Calu3 (cell line): ENCODE measurements at regions not wholly inside any gene's neighbourhood (a gene's known extent, or its start where the extent isn't known, plus 50 kb on each side); places are given as distances from the start of the nearest gene placed in this dataset.
"Not testable (repeated sequence)": the region's sequence is repeated elsewhere in the genome, so short reads cannot be mapped to it uniquely, and the experiment has no call there.

Source experiments
- BruUV-seq: library from RNA; stranded (reverse); fragments of 400-500 nt; replicated peaks from 2 replicates; lab custom pipeline; 2021; lab: Mats Ljungman, UMichigan
- CTCF ChIA-PET: fragments of 300-600 bp; sonication (Branson Sonifier 250); formaldehyde crosslinking; loops from one replicate; lab custom pipeline; 2022; ENCODE audit warnings: antibody characterized with exemption; lab: Charles Lee
- DNase-seq: peaks from one replicate; pipeline ENCODE4 v3.0.0; 2022
- H3K27ac Mint-ChIP-seq: one replicate; pipeline ENCODE4 v1.8.0; 2022; ENCODE audit warnings: mixed read lengths; ENCODE audit not compliant: unreplicated experiment
- H3K27me3 Mint-ChIP-seq: one replicate; pipeline ENCODE4 v1.8.0; 2022; ENCODE audit warnings: mixed read lengths; ENCODE audit not compliant: unreplicated experiment
- H3K36me3 Mint-ChIP-seq: one replicate; pipeline ENCODE4 v1.8.0; 2022; ENCODE audit warnings: mild to moderate bottlenecking, moderate library complexity, mixed read lengths; ENCODE audit not compliant: insufficient read depth, unreplicated experiment
- H3K4me1 Mint-ChIP-seq: one replicate; pipeline ENCODE4 v1.8.0; 2022; ENCODE audit warnings: mild to moderate bottlenecking, low read depth, mixed read lengths; ENCODE audit not compliant: unreplicated experiment
- H3K4me3 Mint-ChIP-seq: one replicate; pipeline ENCODE4 v1.8.0; 2022; ENCODE audit warnings: mild to moderate bottlenecking, low read depth, moderate library complexity, mixed read lengths; ENCODE audit not compliant: unreplicated experiment
- H3K9me3 Mint-ChIP-seq: one replicate; pipeline ENCODE4 v1.8.0; 2022; ENCODE audit warnings: low read depth, mixed read lengths; ENCODE audit not compliant: unreplicated experiment
- intact Hi-C: fragments of 100-400 bp; cut with micrococcal nuclease; formaldehyde crosslinking; loops from one replicate; pipeline ENCODE4 v1.10.0; 2022; ENCODE audit not compliant: unreplicated experiment
- TF ChIP-seq, protein P1 (sequence below): fragments of 200-600 bp; IDR thresholded peaks from one replicate; pipeline ENCODE4 v1.8.0; 2022; ENCODE audit warnings: antibody characterized with exemption; ENCODE audit not compliant: unreplicated experiment

DNA sequence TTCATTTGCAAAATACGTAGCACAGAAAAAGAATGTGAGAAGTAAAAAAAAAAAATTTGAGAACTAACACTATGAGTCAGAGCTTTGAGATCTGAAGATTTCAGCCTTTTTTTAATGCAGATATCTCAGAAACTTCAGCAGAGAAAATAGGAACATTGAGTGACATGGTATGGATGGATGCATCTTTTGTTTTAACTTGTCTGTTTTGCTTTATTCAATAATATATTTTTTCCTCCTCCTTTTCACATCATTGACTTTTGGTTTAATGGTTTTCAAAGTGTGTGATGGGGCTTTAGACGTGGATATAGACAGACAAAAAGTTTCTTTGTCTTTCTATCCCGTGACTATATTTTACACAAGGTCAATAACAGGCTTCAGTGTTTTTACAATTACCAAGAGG is 426.7 kb upstream of the FRG2C start:
- Mint-ChIP-seq H3K27me3 (no peaks in the 10 kb centered on the region), H3K9me3 (peaks cover 5% of the 10 kb centered on the region), H3K27ac (no peak overlapping the region), H3K4me3 (no peak overlapping the region), H3K36me3 (no peaks in the 10 kb centered on the region), H3K4me1 (peaks cover 6% of the 10 kb centered on the region)
- no peak for DNase-seq
- no TSS peak for BruUV-seq
- TF ChIP-seq, protein P1, sequence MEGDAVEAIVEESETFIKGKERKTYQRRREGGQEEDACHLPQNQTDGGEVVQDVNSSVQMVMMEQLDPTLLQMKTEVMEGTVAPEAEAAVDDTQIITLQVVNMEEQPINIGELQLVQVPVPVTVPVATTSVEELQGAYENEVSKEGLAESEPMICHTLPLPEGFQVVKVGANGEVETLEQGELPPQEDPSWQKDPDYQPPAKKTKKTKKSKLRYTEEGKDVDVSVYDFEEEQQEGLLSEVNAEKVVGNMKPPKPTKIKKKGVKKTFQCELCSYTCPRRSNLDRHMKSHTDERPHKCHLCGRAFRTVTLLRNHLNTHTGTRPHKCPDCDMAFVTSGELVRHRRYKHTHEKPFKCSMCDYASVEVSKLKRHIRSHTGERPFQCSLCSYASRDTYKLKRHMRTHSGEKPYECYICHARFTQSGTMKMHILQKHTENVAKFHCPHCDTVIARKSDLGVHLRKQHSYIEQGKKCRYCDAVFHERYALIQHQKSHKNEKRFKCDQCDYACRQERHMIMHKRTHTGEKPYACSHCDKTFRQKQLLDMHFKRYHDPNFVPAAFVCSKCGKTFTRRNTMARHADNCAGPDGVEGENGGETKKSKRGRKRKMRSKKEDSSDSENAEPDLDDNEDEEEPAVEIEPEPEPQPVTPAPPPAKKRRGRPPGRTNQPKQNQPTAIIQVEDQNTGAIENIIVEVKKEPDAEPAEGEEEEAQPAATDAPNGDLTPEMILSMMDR: no peak
- CTCF ChIA-PET: no interaction called here
- intact Hi-C loops: no loop called here

DNA sequence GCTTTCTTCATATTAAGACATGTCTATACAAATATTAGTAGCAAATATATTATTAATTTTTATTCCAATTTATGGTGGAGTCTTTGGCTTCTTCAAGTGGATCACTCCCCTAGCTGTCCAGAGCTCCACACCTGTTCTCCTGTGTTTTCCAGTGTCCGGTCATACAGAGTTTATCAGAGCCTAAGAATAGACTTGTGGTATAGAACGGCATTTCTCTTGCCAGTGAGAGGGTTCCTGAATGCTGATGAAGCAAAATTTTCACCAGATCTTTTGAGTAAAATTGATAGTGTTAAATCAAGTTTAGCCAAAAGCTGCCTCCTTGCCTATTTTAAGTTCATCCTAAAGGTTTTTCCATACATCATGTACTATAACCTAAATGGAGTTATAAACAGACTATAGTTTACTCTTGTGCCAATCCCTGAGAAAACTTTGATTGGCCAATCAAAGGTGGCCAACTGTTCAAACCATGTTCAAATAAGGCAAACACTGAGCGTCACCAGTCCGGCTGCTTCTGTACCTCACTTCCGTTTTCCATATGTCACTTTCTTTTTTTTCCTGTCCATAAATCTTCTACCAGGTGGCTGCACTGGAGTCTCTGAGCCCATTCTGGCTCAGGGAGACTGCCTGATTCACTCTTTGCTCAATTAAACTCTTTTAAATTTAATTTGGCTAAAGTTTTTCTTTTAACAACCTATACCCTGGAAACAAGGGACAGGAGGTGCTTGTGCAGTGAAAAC is 422.7 kb upstream of the FRG2C start:
- CTCF ChIA-PET, H3K4me3 Mint-ChIP-seq, H3K27ac Mint-ChIP-seq, H3K27me3 Mint-ChIP-seq, intact Hi-C loops, DNase-seq, BruUV-seq, H3K9me3 Mint-ChIP-seq, H3K36me3 Mint-ChIP-seq: not testable (repeated sequence)
- H3K4me1 Mint-ChIP-seq: peaks cover 20% of the 10 kb centered on the region

DNA sequence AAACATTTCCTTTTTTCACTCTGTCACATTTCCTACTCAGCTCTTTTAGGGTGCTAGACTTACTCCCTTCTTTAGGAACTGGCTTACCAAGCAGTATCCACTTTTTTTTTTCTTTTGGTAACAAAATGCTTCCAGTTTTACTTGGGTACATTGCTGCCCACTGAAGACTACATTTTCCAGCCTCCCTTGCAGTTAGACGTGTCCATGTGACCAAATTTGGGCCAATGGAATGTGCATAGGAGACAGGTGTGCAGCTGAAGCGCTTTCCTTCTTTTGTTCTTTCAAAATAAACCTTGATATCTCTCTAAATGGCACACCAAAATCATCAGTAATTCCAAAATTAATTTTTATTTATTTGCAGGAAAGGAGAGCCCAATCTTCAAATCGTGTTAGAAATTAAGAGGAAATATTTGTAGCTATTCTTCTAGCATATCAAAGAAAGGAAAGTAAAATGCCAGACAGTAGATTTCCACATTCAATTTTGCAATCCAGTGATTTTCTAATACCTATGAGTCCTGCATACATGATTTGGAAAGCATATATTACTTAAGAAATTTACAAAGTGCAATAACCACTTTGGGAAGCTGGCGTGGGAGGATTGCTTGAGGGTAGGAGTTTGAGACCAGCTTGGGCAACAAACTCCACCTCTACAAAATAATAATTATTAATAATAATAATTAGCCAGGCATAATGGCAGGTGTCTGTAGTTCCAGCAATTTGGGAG is 422.0 kb upstream of the FRG2C start:
- Mint-ChIP-seq H3K36me3 (no peaks in the 10 kb centered on the region), H3K27ac (no peak overlapping the region), H3K27me3 (no peaks in the 10 kb centered on the region), H3K4me3 (no peak overlapping the region), H3K9me3 (peaks cover 5% of the 10 kb centered on the region), H3K4me1 (peaks cover 21% of the 10 kb centered on the region)
- no TSS peak for BruUV-seq
- DNase-seq: no peak
- CTCF ChIA-PET: no interaction called here
- intact Hi-C loops: no loop called here
- TF ChIP-seq, protein P1: no peak

DNA sequence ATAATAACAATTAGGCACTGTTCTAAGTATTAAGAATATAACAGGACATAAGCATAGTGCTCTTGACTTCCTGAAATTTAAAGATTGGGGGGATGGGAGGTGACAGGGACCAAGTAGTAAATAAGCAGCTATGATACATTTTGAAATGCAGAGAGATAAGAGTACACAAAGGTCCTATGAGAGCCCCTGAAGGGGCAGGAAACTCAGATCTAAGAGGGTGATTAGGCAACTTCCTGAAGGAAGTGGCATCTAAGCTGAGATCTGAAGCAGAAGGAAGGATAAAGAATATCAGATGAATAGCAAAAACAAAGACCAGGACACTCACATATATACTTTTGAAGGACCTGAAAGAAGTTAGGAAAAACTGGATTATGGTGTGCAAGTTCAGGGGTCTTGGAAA is 415.2 kb upstream of the FRG2C start:
- intact Hi-C loops: no loop called here
- H3K27ac Mint-ChIP-seq: no peak overlapping the region
- TF ChIP-seq, protein P1: no peak
- no peaks in the 10 kb centered on the region for H3K36me3 Mint-ChIP-seq
- H3K9me3 Mint-ChIP-seq: peaks cover 10% of the 10 kb centered on the region
- H3K27me3 Mint-ChIP-seq: no peaks in the 10 kb centered on the region
- CTCF ChIA-PET: interaction anchor here (0.6 kb wide), 1 partner anchor 36 kb away, joined by 4 read pairs; no protein-coding TSS in a partner anchor
- H3K4me1 Mint-ChIP-seq: peaks cover 15% of the 10 kb centered on the region
- BruUV-seq: no TSS peak
- no peak for DNase-seq
- H3K4me3 Mint-ChIP-seq: no peak overlapping the region

DNA sequence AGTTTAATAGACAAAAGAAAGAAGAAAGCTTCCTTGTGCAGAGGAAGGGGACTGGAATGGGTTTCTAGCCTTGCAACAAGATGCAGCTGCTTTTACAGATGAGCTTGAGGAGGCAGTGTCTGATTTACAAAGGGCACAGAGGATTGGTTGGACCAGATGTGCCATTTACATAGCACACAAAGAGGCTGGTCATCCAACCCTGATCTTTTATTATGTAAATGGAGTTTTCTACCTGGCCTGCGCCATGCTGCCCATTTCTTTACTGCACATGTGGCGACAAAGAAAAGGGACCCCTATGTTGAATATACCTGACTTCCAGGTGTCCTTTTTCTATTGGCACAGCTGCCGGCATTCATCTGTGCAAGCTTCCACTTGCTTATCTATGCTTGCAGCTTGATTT is 409.4 kb upstream of the FRG2C start:
- no peak overlapping the region for H3K27ac Mint-ChIP-seq
- H3K36me3 Mint-ChIP-seq: no peaks in the 10 kb centered on the region
- H3K4me3 Mint-ChIP-seq: no peak overlapping the region
- CTCF ChIA-PET: interaction anchor here (0.7 kb wide), 1 partner anchor 370 kb away, joined by 3 read pairs; no protein-coding TSS in a partner anchor
- intact Hi-C loops: loop anchor here (5.0 kb wide), 1 partner anchor 388 kb away; no protein-coding TSS in a partner anchor
- no TSS peak for BruUV-seq
- TF ChIP-seq, protein P1: no peak
- no peaks in the 10 kb centered on the region for H3K9me3 Mint-ChIP-seq
- no peaks in the 10 kb centered on the region for H3K4me1 Mint-ChIP-seq
- no peak for DNase-seq
- H3K27me3 Mint-ChIP-seq: no peaks in the 10 kb centered on the region

DNA sequence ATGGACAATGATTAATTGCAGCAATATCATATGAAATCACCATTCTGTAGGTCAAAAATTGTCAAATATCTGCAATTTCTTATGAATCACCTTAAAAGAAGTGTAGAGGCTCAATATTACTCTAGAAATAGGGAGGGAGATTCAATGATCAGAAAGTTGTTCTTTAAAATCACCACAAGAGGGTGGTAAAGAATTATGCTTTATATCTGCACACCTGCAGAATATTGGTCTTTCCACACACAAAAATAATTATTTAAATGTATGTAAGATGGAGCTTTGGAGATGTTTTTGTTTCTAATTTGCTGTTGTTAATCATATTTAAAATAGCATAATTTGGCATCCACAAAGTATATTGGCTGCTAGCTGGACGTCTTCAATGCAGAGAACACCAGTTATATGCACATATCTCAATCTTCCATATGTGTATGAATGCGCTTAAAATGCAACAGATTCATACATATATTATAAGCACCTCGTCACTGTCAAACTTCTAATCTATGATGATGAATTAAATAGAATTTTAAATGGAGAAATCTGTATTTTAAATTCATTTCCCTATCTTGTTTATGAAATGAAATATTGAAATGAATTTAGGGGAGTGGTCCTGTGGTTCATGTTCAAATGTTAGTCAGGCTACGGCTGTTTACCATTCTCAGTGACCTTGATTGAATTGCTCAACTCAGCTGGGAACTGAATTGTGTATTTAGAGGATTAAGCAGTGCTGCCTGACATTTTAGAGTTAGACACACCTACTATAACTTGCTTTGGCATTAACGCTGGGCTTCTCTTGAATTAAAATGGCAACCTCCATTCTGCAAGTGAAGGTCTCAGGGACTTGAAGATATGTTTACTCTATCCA is 405.1 kb upstream of the FRG2C start:
- H3K27ac Mint-ChIP-seq, H3K9me3 Mint-ChIP-seq, H3K4me3 Mint-ChIP-seq, BruUV-seq, DNase-seq, H3K27me3 Mint-ChIP-seq, H3K4me1 Mint-ChIP-seq, H3K36me3 Mint-ChIP-seq: not testable (repeated sequence)
- CTCF ChIA-PET: interaction anchor here (1.2 kb wide), 1 partner anchor 13 kb away, joined by 3 read pairs; no protein-coding TSS in a partner anchor
- intact Hi-C loops: loop anchor here (2.0 to 5.0 kb wide), 2 partner anchors 40 to 383 kb away; no protein-coding TSS in a partner anchor
